Tibial nerve (tissue), 4 donors: ENCODE measurements at regions not wholly inside any gene's neighbourhood (a gene's known extent, or its start where the extent isn't known, plus 50 kb on each side); places are given as distances from the start of the nearest gene placed in this dataset.

Experiments used
- DNase-seq, 2 donors: peaks; one replicate each; pipeline ENCODE4 v3.0.0-alpha.2; 2019; ENCODE audit warnings: low spot score in 2 of 2
- H3K27ac ChIP-seq, 4 donors: fragments of 200-600 bp; sonication (generic) in 3 of 4; one replicate each; pipeline ENCODE4 v1.5.1; 2017 to 2019; ENCODE audit warnings: mild to moderate bottlenecking in 1 of 4
- H3K27me3 ChIP-seq, 2 donors: fragments of 200-600 bp; sonication (generic) in 1 of 2; one replicate each; pipeline versions ENCODE4 v1.5.1 to v1.6.0; 2017 to 2019
- H3K36me3 ChIP-seq, 3 donors: fragments of 200-600 bp; sonication (generic); one replicate each; pipeline ENCODE4 v1.5.1; 2018 to 2019
- H3K4me1 ChIP-seq, 4 donors: fragments of 200-600 bp; sonication (generic) in 3 of 4; one replicate each; pipeline ENCODE4 v1.5.1; 2017 to 2019
- H3K4me3 ChIP-seq, 4 donors: fragments of 200-600 bp; sonication (generic) in 3 of 4; one replicate each; pipeline ENCODE4 v1.5.1; 2017 to 2019; ENCODE audit warnings: mild to moderate bottlenecking in 1 of 4, moderate library complexity in 1 of 4
- H3K9me3 ChIP-seq, 4 donors: fragments of 200-600 bp; sonication (generic) in 3 of 4; one replicate each; pipeline ENCODE4 v1.5.1; 2017 to 2019
- CTCF ChIP-seq, 5 experiments: fragments of 200-600 bp in 3 of 5; fragments of 450-650 bp in 2 of 5; sonication (generic) in 3 of 5; IDR thresholded peaks; one replicate each; pipeline ENCODE4 v1.5.1; 2016 to 2019; ENCODE audit warnings: antibody characterized with exemption in 5 of 5, mild to moderate bottlenecking in 3 of 5, moderate library complexity in 2 of 5
- EP300 ChIP-seq, 2 donors: sonication (generic); formaldehyde crosslinking; IDR thresholded peaks; one replicate each; pipeline ENCODE4 v1.6.1; 2017; ENCODE audit warnings: antibody characterized with exemption in 2 of 2, mild to moderate bottlenecking in 1 of 2
- POLR2A ChIP-seq, 2 donors: fragments of 450-650 bp; IDR thresholded peaks; one replicate each; pipeline ENCODE4 v1.6.1; 2017; ENCODE audit warnings: antibody characterized with exemption in 2 of 2, mild to moderate bottlenecking in 2 of 2, moderate library complexity in 2 of 2
- WGBS, 2 donors: methylation state at CpG; one replicate each; pipeline ENCODE4 v1.1.5; 2018; 5-methylcytosine and 5-hydroxymethylcytosine counted together

GRCh38 chr9:130775336-130775991 is 59.6 kb upstream of the ABL1 start:
- Histone ChIP-seq H3K4me1 (peaks cover 0 to 25% (median 6%) of the 10 kb centered on the region in 4 donors), H3K27ac (no peak overlapping the region), H3K9me3 (peaks cover 0 to 13% (median 3%) of the 10 kb centered on the region in 4 donors), H3K4me3 (no peak overlapping the region), H3K36me3 (no peaks in the 10 kb centered on the region), H3K27me3 (no peaks in the 10 kb centered on the region)
- no peak for DNase-seq
- no peak for TF ChIP-seq POLR2A (IDR thresholded peaks at IDR 0.05)
- TF ChIP-seq EP300 (IDR thresholded peaks at IDR 0.05): no peak
- TF ChIP-seq CTCF (IDR thresholded peaks at IDR 0.05): no peak
- 89 to 90% methylated on average over 5 of the region's 5 CpGs for WGBS, 2 donors

- no peaks in the 10 kb centered on the region for H3K36me3 ChIP-seq
- peak overlapping the region; percentile 56 to 93 (median 87) for H3K27ac ChIP-seq
- no peaks in the 10 kb centered on the region for H3K27me3 ChIP-seq
- peaks cover 0 to 13% (median 3%) of the 10 kb centered on the region in 4 donors for H3K9me3 ChIP-seq
- H3K4me3 ChIP-seq: no peak overlapping the region
- no peak for TF ChIP-seq EP300 (IDR thresholded peaks at IDR 0.05)
- TF ChIP-seq POLR2A (IDR thresholded peaks at IDR 0.05): no peak
- no peak for TF ChIP-seq CTCF (IDR thresholded peaks at IDR 0.05)
- WGBS, 2 donors: 77 to 81% methylated on average over 9 of the region's 9 CpGs
- peaks cover 0 to 50% (median 11%) of the 10 kb centered on the region in 4 donors for H3K4me1 ChIP-seq
- DNase-seq: no peak
These were observed 55.8 kb upstream of the ABL1 start for GRCh38 chr9:130779153-130779855.

DNA sequence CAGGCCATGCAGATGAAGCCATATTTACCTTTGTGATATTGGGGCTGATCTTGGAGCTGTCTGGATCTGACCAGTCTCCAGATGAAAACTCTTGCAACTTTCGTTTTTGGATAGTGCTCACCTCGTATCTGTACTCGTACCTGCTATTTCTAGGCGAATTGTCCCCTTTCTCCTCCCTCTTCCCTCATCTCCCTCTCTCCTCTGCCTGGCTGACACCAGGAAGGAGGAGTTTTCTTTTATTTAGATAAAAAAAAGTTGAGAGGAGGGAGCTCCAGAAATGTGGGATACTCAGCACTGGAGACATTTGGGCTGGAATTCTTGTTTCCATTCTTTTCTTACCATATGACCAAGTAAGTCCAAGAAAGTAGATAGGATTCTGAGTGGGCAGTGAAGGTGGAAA is 54.6 kb upstream of the ABL1 start:
- Histone ChIP-seq H3K9me3 (peaks cover 0 to 8% (median 2%) of the 10 kb centered on the region in 4 donors), H3K27ac (peak overlapping the region; percentile 56 to 93 (median 87)), H3K4me1 (peaks cover 0 to 54% (median 11%) of the 10 kb centered on the region in 4 donors)

GRCh38 chr9:130780865-130781504 is 54.1 kb upstream of the ABL1 start:
- 19 to 27% methylated on average over 9 of the region's 9 CpGs for WGBS, 2 donors

More for the DNA sequence above, 54.6 kb upstream of the ABL1 start:
- peak overlapping the region in 3 of 4 donors; percentile 4 to 35 (median 11) for H3K4me3 ChIP-seq
- DNase-seq: no peak
- no peak for TF ChIP-seq EP300 (IDR thresholded peaks at IDR 0.05)
- TF ChIP-seq POLR2A (IDR thresholded peaks at IDR 0.05): no peak
- no peak for TF ChIP-seq CTCF (IDR thresholded peaks at IDR 0.05)
- H3K27me3 ChIP-seq: no peaks in the 10 kb centered on the region
- WGBS, 2 donors: 52 to 54% methylated on average over 4 of the region's 4 CpGs
- no peaks in the 10 kb centered on the region for H3K36me3 ChIP-seq

More at GRCh38 chr9:130780865-130781504, 54.1 kb upstream of the ABL1 start:
- Histone ChIP-seq H3K9me3 (peaks cover 0 to 2% (median 0%) of the 10 kb centered on the region in 4 donors), H3K36me3 (no peaks in the 10 kb centered on the region), H3K27ac (peak overlapping the region; percentile 56 to 93 (median 87)), H3K4me1 (peaks cover 0 to 56% (median 11%) of the 10 kb centered on the region in 4 donors), H3K4me3 (peak overlapping the region in 3 of 4 donors; percentile 4 to 35 (median 11)), H3K27me3 (no peaks in the 10 kb centered on the region)
- TF ChIP-seq CTCF (IDR thresholded peaks at IDR 0.05): no peak
- peak; percentile 72 to 97 for TF ChIP-seq EP300 (IDR thresholded peaks at IDR 0.05)
- TF ChIP-seq POLR2A (IDR thresholded peaks at IDR 0.05): peak; percentile 28 to 73
- DNase-seq: peak; percentile 65 to 89
